Large intestine (tissue), 3 donors: ENCODE measurements at regions not wholly inside any gene's neighbourhood (a gene's known extent, or its start where the extent isn't known, plus 50 kb on each side); places are given as distances from the start of the nearest gene placed in this dataset.
"Not testable (repeated sequence)": the region's sequence is repeated elsewhere in the genome, so short reads cannot be mapped to it uniquely, and the experiment has no call there.

Experiments
- DNase-seq, 2 donors: peaks; one replicate each; pipeline versions ENCODE4 v3.0.0 to v3.0.0-alpha.2; 2013
- H3K27ac ChIP-seq: one replicate; pipeline ENCODE4 v1.5.1; 2013; ENCODE audit warnings: low read length
- H3K27me3 ChIP-seq: 2 replicates; pipeline ENCODE4 v1.6.1; 2013; ENCODE audit warnings: low read length; ENCODE audit not compliant: control insufficient read depth, insufficient read depth
- H3K36me3 ChIP-seq: 2 replicates; pipeline ENCODE4 v1.6.1; 2013; ENCODE audit warnings: low read length; ENCODE audit not compliant: control insufficient read depth, insufficient read depth
- H3K4me1 ChIP-seq: one replicate; pipeline ENCODE4 v1.6.1; 2013; ENCODE audit warnings: low read length; ENCODE audit not compliant: control insufficient read depth, insufficient read depth
- H3K4me3 ChIP-seq: one replicate; pipeline ENCODE4 v1.5.1; 2013; ENCODE audit warnings: low read length
- H3K9me3 ChIP-seq: one replicate; pipeline ENCODE4 v1.6.1; 2013; ENCODE audit warnings: mild to moderate bottlenecking, low read depth, low read length, moderate library complexity; ENCODE audit not compliant: control insufficient read depth
- WGBS: methylation state at CpG from one replicate; pipeline ENCODE4 v1.1.5; 2013; ENCODE audit warnings: low lambda C conversion rate; ENCODE audit not compliant: insufficient coverage; 5-methylcytosine and 5-hydroxymethylcytosine counted together

DNA sequence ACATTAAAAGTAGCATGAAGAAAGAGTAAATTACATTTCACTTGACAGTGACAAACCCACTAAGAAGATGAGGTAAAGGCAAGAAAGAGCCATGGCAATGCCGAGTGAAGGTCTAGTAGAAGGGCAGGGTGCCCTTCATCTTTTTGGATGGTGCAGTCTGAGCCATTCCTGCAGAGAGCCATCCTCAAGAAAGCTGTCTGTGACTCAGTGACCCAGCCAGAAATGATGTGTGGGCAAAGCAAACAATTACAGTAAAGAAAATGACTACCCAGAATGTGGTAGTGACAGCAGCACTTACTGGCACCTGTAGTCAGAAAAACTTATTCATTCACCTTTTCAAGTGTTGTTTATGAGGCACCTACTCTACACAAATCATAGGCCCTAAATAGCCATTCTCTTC lies 281.7 kb downstream of the DUSP6 start:
- no peaks in the 10 kb centered on the region for H3K4me1 ChIP-seq
- no peak overlapping the region for H3K4me3 ChIP-seq
- no peak for DNase-seq
- no peaks in the 10 kb centered on the region for H3K27me3 ChIP-seq
- no peaks in the 10 kb centered on the region for H3K36me3 ChIP-seq
- no CpG with 5 or more reads among the region's 1 CpG for WGBS
- H3K9me3 ChIP-seq: no peaks in the 10 kb centered on the region
- H3K27ac ChIP-seq: no peak overlapping the region

DNA sequence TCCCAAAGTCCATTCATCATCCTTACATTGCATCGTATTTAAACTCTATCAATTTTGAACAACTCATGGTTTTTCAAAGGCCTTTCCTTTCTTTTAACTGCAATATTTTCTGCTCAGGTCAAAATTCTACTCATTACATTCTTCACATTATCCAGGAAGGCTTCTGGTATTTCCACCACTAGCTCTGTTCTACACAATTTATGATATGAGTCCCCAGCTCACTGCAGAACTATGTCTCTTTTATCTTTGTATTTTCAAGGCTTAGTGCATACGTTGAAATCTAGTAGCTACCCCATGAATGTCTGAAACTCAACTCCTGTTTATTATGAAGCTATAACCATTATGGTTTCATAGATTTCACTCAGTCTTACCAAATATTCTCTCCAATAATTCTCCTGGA lies 282.9 kb downstream of the DUSP6 start:
- WGBS: 100% methylated on average over 1 of the region's 2 CpGs
- no peak overlapping the region for H3K4me3 ChIP-seq

DNA sequence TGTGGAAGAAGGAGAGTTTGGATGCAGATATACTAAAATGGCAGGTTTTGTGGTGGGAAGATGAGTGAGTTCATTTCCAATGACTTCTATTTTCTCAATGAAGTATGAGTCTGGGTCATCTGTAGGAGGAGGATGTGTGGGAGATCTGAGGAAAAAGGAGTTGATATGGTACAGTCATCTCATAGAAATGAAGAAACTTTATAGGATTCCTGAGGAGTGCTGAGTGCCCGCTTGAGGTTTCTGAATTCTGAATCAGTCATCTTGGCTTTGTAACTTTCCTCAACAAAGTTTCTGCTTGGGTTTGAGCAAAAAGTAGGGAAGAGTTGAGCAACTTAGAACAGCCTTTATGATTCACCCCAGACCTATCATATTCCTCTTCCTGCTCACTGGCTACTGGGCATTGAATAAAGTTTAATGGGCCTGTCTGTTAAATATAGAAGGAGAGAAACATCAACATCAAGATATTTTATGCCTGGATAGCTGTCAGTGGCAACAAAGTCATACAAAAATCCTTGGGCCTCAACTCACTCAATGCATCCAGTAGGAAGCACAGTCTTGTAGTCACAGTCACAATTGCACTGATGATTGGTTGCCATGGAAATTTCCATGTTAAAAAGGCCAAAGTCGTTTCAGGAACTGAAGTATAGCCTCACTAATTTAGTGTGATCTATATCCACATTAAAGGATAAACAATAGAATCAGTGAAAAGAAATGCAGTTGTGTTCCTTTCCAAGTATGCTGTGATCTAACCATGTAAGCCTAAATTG lies 284.7 kb downstream of the DUSP6 start:
- H3K4me1 ChIP-seq: peaks cover 2% of the 10 kb centered on the region
- H3K27ac ChIP-seq: no peak overlapping the region
- no peak for DNase-seq
- no peaks in the 10 kb centered on the region for H3K27me3 ChIP-seq
- H3K4me3 ChIP-seq: no peak overlapping the region
- WGBS: no CpG with 5 or more reads among the region's 2 CpGs
- no peaks in the 10 kb centered on the region for H3K9me3 ChIP-seq
- H3K36me3 ChIP-seq: no peaks in the 10 kb centered on the region

More for the DNA sequence above, 282.9 kb downstream of the DUSP6 start:
- no peaks in the 10 kb centered on the region for H3K27me3 ChIP-seq
- H3K27ac ChIP-seq: no peak overlapping the region
- no peaks in the 10 kb centered on the region for H3K4me1 ChIP-seq
- H3K36me3 ChIP-seq: no peaks in the 10 kb centered on the region
- DNase-seq: no peak
- H3K9me3 ChIP-seq: no peaks in the 10 kb centered on the region

DNA sequence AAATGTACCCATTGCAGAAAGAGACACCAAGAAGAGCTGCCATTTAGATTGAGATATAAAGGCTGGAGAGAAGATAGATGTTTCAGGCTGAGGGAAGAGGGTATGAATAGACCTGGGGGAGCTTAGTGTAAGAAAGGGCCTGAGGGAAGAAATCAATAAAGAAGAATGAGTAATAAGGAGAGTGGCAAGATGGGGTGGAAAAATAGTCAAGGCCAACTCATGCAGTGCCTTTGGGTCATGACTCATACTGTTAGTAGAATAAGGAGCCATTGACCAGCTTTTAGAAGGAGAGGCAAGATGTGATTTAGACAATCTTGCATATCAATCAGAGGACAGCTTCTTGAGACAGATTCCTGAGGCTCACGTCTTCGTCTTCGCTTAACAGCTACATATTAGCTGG lies 287.5 kb downstream of the DUSP6 start:
- Histone ChIP-seq H3K36me3 (no peaks in the 10 kb centered on the region), H3K9me3 (no peaks in the 10 kb centered on the region), H3K4me1 (peaks cover 8% of the 10 kb centered on the region), H3K27ac (no peak overlapping the region), H3K27me3 (no peaks in the 10 kb centered on the region), H3K4me3 (no peak overlapping the region)
- DNase-seq: no peak
- WGBS: 100% methylated on average over 3 of the region's 3 CpGs

DNA sequence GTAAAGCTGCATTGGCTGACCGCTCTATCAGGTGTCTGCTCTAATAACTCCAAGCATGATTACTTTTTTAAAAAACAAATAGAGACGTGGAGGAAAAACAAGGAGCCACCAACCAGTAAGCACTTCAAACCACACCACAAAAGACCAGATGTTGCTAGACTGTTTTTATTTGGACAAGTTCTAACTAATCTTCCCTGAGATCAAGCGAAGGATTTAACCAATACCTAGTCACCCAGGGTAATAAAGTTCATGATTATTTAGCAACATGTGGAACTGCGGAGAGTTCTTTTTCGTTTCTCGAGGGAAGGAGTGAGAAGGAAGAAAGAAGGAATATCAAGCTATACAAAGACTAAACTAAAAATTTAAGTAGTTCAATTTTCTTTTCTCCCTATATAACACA lies 288.1 kb downstream of the DUSP6 start:
- Histone ChIP-seq H3K4me1 (peaks cover 15% of the 10 kb centered on the region), H3K4me3 (no peak overlapping the region), H3K9me3 (no peaks in the 10 kb centered on the region), H3K36me3 (no peaks in the 10 kb centered on the region), H3K27me3 (no peaks in the 10 kb centered on the region), H3K27ac (no peak overlapping the region)
- no peak for DNase-seq
- no CpG with 5 or more reads among the region's 6 CpGs for WGBS

DNA sequence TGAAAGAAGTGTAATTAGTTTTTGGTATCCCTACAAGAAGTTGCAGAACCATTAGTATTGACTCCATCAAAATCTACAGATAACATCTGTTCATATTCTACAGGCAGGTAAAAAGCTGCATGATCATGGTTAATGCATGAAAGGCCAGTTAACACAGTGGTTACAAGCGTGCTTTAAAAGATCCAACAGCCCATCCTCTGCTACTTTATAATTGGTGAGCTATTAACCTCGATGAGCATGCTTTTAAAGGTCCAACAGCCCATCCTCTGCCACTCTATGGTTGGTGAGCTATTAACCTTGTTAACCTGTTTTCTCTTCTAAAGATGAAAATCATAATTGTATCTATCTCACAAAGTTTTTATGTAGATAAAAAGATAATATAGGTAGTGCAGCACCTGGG lies 289.3 kb downstream of the DUSP6 start:
- Histone ChIP-seq H3K36me3 (no peaks in the 10 kb centered on the region), H3K27me3 (no peaks in the 10 kb centered on the region), H3K4me1 (peaks cover 24% of the 10 kb centered on the region), H3K9me3 (no peaks in the 10 kb centered on the region), H3K4me3 (no peak overlapping the region), H3K27ac (no peak overlapping the region)
- no peak for DNase-seq
- no CpG with 5 or more reads among the region's 2 CpGs for WGBS

DNA sequence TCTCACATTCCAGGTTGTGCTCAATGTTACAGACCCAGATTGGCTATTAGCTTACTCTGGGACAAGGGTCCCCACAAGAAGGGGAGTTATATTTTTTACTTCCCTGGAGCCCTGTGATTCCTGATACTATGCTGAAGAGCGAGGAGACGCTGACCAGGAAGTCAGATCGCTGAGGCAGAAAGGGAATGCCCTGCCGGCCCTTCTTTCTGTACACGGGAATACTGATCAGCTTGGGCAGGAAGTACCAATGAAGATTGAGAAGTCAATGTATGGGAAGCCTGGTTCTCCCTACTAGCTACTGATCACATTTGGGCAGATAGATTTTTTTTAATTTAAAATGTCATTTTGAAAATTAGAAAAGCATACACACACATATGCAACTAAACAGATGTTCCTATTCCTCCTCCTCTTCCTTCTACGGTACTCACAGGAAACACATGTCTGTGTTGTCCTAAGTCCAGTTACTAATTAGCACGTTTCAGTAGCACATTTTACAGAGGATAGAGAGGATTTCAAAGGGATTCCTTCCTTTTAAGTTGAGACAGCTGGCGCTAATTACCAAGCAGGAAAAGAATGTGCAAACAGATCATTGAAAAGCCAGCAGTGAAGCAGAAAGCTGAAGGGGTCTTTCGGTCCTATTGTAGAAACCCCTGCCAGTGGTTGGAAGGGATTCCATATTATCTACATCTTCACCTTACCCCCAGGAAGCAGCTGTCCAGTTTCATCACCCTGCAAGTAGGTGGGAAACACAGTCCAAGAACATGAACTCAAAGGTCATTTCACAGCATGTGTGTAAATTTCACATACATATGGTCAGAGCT lies 292.4 kb downstream of the DUSP6 start:
- Histone ChIP-seq H3K36me3 (no peaks in the 10 kb centered on the region), H3K27ac (peak overlapping the region; percentile 56), H3K4me3 (no peak overlapping the region), H3K27me3 (no peaks in the 10 kb centered on the region), H3K9me3 (no peaks in the 10 kb centered on the region), H3K4me1 (peaks cover 32% of the 10 kb centered on the region)
- WGBS: no CpG with 5 or more reads among the region's 9 CpGs
- DNase-seq: peak; percentile 60 to 74

DNA sequence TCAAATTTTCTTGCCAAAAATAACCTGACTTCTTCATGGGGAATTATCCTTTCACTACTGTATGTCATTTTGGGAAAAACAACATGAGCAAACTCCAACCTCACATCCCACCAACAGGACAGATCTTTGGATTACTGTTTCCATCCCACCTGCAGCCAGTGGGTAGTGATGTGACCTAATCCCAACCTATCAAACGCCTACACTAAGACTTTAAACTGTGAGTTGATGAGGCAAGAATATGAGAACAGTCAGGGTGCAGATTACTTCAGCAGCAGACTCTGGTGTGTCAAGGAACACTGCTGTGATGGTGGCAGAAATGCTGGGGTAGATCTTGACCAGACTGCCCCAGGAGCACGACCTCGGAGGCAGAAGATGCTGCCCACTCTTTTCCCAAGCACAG lies 293.2 kb downstream of the DUSP6 start:
- Histone ChIP-seq H3K27ac (peak overlapping the region; percentile 56), H3K36me3 (no peaks in the 10 kb centered on the region), H3K4me1 (peaks cover 32% of the 10 kb centered on the region), H3K27me3 (no peaks in the 10 kb centered on the region), H3K4me3 (no peak overlapping the region), H3K9me3 (no peaks in the 10 kb centered on the region)
- DNase-seq: no peak
- WGBS: no CpG with 5 or more reads among the region's 3 CpGs

DNA sequence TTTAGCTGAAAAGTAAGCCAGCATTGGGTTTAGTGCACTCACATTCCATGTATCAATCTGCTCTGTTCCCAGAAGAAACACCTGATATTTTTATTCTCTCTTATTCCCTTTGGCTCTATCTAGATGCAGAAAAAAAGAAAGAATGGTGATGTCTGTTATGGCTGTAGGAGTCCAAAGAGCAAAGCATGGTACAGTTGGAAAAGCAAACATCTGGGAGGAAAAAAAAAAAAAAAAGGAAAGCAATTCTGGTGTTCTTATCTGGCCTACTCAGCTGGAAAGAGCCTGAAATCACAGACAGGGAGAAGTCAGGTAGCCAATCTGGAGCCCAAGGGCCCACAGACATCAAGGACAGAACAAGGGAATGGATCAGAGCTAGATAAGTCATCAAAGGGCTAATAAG lies 293.9 kb downstream of the DUSP6 start:
- Histone ChIP-seq H3K4me1 (peaks cover 32% of the 10 kb centered on the region), H3K27me3 (no peaks in the 10 kb centered on the region), H3K27ac (peak overlapping the region; percentile 74), H3K9me3 (no peaks in the 10 kb centered on the region), H3K36me3 (no peaks in the 10 kb centered on the region), H3K4me3 (no peak overlapping the region)
- peak; percentile 63 to 87 for DNase-seq

DNA sequence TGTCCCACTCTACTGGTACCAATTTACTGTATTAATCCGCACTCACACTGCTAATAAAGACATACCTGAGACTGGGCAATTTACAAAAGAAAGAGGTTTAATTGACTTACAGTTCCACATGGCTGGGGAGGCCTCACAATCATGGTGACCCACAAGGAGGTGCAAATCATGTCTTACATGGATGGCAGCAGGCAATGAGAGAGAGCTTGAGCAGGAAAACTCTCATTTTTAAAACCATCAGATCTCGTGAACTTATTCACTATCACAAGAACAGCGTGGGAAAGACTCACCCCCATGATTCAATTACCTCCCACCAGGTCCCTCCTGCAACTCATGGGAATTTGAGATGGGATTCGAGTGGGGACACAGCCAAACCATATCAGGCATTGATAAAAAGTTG lies 298.5 kb downstream of the DUSP6 start:
- H3K27me3 ChIP-seq, H3K9me3 ChIP-seq, DNase-seq, H3K4me3 ChIP-seq, H3K27ac ChIP-seq, H3K36me3 ChIP-seq: not testable (repeated sequence)
- peaks cover 14% of the 10 kb centered on the region for H3K4me1 ChIP-seq
- no CpG with 5 or more reads among the region's 4 CpGs for WGBS
